IMR-90 (cell line): ENCODE measurements at regions not wholly inside any gene's neighbourhood (a gene's known extent, or its start where the extent isn't known, plus 50 kb on each side); places are given as distances from the start of the nearest gene placed in this dataset.

Experiments used
- CEBPB ChIP-seq: IDR thresholded peaks from 2 replicates; pipeline ENCODE4 v1.6.1; 2012; ENCODE audit warnings: low read depth, low read length, improper control_type of control experiment
- MXI1 ChIP-seq: IDR thresholded peaks from 2 replicates; pipeline ENCODE4 v1.6.1; 2012; ENCODE audit warnings: low read depth, mild to moderate bottlenecking, low read length, moderate library complexity, borderline replicate concordance
- POLR2A ChIP-seq: IDR thresholded peaks from 2 replicates; pipeline ENCODE4 v1.6.1; 2012; ENCODE audit warnings: mild to moderate bottlenecking, low read depth, low read length
- RCOR1 ChIP-seq: IDR thresholded peaks from 2 replicates; pipeline ENCODE4 v1.6.1; 2012; ENCODE audit warnings: mild to moderate bottlenecking, low read length, improper control_type of control experiment; ENCODE audit not compliant: insufficient replicate concordance
- RFX5 ChIP-seq: IDR thresholded peaks from 2 replicates; pipeline ENCODE4 v1.8.0; 2012; ENCODE audit warnings: low read depth, mild to moderate bottlenecking, low read length, moderate library complexity
- TF ChIP-seq, protein P1 (sequence below): conservative IDR thresholded peaks from 2 replicates; pipeline ENCODE4 v1.5.1; 2012; ENCODE audit warnings: mild to moderate bottlenecking, low read depth, low read length, improper control_type of control experiment

DNA sequence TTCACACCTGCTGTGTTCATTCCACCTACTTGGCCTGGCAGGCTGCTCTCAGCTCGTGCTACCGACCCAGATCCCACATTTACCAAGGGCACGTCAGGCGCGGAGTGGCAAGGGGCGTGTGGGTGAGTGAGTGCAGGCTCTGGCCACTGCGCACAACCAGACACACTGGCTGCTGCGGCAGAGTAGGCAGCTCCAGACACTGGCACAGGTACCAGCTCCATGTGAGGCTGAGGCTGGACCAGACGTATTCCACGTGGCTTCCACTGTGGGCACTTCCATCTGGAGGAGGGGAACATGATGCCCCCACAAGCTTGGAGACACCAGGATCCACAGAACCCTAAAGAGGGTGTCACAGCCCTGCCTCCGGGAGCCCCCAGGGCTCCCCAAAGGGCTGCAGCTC is 74.6 kb upstream of the ZNF804A start:
- TF ChIP-seq, protein P1, sequence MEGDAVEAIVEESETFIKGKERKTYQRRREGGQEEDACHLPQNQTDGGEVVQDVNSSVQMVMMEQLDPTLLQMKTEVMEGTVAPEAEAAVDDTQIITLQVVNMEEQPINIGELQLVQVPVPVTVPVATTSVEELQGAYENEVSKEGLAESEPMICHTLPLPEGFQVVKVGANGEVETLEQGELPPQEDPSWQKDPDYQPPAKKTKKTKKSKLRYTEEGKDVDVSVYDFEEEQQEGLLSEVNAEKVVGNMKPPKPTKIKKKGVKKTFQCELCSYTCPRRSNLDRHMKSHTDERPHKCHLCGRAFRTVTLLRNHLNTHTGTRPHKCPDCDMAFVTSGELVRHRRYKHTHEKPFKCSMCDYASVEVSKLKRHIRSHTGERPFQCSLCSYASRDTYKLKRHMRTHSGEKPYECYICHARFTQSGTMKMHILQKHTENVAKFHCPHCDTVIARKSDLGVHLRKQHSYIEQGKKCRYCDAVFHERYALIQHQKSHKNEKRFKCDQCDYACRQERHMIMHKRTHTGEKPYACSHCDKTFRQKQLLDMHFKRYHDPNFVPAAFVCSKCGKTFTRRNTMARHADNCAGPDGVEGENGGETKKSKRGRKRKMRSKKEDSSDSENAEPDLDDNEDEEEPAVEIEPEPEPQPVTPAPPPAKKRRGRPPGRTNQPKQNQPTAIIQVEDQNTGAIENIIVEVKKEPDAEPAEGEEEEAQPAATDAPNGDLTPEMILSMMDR, result no peak
- TF ChIP-seq MXI1 (no peak), RCOR1 (no peak), POLR2A (no peak), CEBPB (no peak), RFX5 (no peak)
